ENCODE measurements at regions not wholly inside any gene's neighbourhood (a gene's known extent, or its start where the extent isn't known, plus 50 kb on each side); places are given as distances from the start of the nearest gene placed in this dataset.

- no peaks in the 10 kb centered on the region for H3K27me3 ChIP-seq (replicated peaks)
- no peak overlapping the region for H3K27ac ChIP-seq
- no peak for DNase-seq
- no peaks in the 10 kb centered on the region for H3K36me3 ChIP-seq (replicated peaks)
- in situ Hi-C loops (cut with HindIII; ENCODE audit: low pct_ligation_motif_present, low sequenced_read_pairs): no loop called here
- no peak overlapping the region for H3K4me3 ChIP-seq (ENCODE audit: low read depth, low read length)
- TF ChIP-seq, protein P1, sequence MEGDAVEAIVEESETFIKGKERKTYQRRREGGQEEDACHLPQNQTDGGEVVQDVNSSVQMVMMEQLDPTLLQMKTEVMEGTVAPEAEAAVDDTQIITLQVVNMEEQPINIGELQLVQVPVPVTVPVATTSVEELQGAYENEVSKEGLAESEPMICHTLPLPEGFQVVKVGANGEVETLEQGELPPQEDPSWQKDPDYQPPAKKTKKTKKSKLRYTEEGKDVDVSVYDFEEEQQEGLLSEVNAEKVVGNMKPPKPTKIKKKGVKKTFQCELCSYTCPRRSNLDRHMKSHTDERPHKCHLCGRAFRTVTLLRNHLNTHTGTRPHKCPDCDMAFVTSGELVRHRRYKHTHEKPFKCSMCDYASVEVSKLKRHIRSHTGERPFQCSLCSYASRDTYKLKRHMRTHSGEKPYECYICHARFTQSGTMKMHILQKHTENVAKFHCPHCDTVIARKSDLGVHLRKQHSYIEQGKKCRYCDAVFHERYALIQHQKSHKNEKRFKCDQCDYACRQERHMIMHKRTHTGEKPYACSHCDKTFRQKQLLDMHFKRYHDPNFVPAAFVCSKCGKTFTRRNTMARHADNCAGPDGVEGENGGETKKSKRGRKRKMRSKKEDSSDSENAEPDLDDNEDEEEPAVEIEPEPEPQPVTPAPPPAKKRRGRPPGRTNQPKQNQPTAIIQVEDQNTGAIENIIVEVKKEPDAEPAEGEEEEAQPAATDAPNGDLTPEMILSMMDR (IDR thresholded peaks at IDR 0.05; ENCODE audit: low read depth, low read length, missing control alignments): no peak
Measured at GRCh38 chrX:27883468-27884092, 75.8 kb downstream of the MAGEB10 start.

DNA sequence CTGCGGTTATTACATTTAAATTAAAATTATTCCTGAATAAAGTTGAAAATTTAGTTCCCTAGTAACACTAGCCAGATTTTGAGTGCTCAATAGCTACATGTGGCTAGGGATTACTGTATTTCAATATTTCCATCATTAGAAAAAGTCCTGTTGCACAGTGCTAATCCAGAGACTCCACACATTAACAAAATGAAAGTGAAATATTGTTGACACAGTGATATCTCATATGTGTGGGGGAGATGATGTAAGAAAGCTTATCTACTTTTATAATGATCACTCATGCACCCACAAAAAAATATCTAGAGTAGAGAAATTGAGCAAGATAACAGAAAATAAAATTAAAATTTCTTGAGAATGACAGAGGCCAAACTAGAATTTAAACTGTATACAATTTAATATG, 74.9 kb downstream of the MAGEB10 start:
- TF ChIP-seq, protein P1 (IDR thresholded peaks at IDR 0.05; ENCODE audit: low read depth, low read length, missing control alignments): no peak
- no peak overlapping the region for H3K4me3 ChIP-seq (ENCODE audit: low read depth, low read length)
- no peak for DNase-seq
- in situ Hi-C loops (cut with HindIII; ENCODE audit: low pct_ligation_motif_present, low sequenced_read_pairs): no loop called here
- H3K27ac ChIP-seq: no peak overlapping the region
- H3K36me3 ChIP-seq (replicated peaks): no peaks in the 10 kb centered on the region
- no peaks in the 10 kb centered on the region for H3K27me3 ChIP-seq (replicated peaks)

DNA sequence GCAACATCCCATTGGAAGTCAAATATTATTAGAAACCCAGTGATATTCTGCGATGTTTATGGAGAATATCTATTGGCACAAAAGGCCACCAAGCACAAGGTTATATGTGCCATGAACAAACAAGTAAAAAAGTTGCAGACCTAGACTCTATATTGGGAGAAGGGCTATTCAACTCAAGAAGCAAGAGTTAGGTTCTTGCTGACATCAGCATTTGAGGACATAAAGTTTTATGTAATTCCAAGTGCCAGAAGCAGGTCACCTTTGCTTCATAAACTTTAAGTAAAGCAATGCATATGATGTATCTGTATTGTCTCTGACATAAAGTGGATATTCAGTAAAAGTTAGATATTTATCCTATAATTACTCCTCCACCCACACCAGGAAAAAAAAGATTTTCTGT, 71.1 kb downstream of the MAGEB10 start:
- TF ChIP-seq, protein P1 (IDR thresholded peaks at IDR 0.05; ENCODE audit: low read depth, low read length, missing control alignments): no peak
- in situ Hi-C loops (cut with HindIII; ENCODE audit: low pct_ligation_motif_present, low sequenced_read_pairs): no loop called here
- H3K36me3 ChIP-seq (replicated peaks): no peaks in the 10 kb centered on the region
- no peak overlapping the region for H3K4me3 ChIP-seq (ENCODE audit: low read depth, low read length)
- no peaks in the 10 kb centered on the region for H3K27me3 ChIP-seq (replicated peaks)
- no peak overlapping the region for H3K27ac ChIP-seq
- no peak for DNase-seq
